ENCODE measurements at regions not wholly inside any gene's neighbourhood (a gene's known extent, or its start where the extent isn't known, plus 50 kb on each side); places are given as distances from the start of the nearest gene placed in this dataset.
A peak's percentile ranks its signal among the peaks of the same experiment; 100 is the strongest.

DNA sequence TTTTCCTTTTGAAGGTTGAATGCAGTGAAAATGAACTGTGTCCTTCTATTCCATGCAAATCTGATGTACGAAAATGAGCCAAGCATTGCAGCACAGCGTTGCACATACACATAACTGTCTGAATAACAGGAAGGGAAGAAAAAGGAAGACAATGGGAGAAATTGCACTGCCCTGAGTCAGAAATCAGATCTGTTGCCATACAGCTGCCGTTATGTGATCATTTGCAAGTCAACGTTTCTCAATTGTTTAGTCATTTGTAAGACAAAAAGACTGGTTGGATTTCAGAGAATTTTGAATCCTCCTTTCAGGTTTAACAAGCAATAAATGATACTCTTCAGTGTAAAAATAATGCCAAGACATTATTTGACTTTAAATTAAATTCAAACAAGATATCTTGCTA is 284.1 kb downstream of the DSEL start:
- no peak for DNase-seq (ENCODE audit: low read depth in 2 of 2)

DNA sequence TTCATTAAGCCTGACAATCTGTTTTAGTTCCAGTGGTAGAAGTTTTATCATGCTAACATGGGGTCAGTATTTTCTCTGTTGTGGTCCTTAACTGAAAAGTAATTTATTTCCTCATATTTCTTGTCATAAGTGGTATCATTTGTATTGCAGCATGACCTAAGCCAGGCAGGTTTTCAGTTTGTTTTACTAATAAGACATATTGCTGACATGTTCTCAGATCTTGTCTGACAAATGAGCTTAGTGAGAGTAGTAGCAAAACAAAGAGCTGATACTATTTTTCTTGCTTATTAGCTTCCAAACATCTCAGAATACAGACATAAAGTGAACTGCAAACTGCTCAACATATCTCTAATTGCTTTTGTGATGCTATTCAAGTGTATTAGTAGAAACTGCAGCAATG is 293.6 kb downstream of the DSEL start:
- no peak for DNase-seq (ENCODE audit: low read depth in 2 of 2)

DNA sequence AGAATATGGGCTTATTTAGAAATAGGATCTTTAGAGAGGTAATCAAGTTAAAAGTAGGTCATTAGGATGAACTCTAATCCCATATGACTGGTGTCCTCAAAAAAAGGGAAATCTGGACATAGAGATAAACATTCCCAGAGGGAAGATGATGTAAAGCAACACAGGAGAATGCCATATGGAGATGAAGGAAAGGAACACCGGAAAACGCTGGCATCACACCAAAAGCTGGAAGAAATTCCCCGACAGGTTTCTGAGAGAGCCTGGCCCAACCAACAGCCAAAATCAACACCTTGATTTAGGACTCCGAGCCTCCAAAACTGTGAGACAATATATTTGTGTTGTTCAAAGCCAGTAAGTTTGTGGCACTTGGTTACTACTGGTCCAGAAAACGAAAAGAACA is 296.7 kb downstream of the DSEL start:
- no peak for DNase-seq (ENCODE audit: low read depth in 2 of 2)

DNA sequence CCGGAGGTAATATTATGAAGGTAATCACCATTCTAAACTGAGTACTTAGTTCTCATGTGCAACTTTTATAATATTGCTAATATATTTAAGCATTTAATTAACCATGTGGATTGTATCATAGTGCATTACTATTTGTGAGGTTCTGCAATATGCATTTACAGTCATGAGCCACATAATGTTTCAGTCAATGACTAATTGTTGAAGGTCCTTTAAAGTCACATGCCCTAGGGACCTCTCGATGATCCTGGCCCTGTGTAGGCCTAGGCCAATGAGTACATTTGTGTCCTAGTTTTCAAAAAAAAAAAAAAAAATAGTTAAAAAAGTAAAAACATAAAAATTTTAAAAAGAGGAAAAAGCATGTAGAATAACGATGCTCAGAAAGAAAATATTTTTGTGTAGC is 298.0 kb downstream of the DSEL start:
- no peak for DNase-seq (ENCODE audit: low read depth in 2 of 2)

DNA sequence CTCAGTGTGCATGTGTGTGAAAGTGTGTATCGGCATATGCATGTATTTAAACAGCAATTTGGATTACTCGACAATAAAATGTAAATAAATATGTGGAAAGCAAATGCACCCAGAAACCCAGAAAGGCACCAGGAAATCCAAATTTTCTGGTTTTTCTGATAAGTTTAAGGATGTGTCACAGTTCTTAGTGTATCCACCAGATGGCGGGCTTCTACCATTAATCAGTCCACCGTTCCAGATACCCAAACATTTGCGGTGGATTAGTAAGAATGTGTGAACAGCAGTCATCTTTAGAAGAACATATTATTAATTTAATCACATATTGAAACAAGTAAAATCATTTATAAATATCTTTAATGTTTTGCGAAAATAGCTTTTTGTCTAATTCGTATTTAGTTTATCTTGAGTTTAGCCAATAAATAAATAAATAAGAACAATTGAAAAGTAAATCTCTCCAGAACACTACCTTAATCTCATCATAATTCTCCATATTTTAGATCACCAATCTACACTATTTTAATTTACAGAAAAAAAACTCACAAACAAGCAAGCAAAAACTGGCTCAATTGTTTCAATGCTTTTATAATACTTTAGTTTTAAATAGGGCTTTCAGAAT is 298.9 kb downstream of the DSEL start:
- peak; percentile 12 to 36 for DNase-seq (ENCODE audit: low read depth in 2 of 2)

DNA sequence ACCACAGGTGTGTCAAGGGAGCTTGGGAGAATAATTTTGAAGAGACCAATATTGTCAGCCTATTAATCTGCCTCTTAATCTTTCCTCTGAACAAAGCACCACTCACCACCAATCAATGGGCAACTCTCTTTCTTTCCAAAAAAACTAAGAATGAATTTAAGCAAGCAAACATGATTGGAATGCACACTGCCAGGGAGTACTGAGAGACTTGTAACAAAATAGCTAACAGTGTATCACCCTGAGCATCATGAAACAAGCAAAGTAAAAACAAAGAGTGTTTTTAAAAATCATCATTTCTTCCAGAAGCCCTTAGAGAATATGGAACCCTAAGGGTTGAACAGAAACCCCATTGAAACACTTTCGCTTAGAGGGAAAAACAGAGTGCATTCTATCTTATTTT is 299.7 kb downstream of the DSEL start:
- DNase-seq (ENCODE audit: low read depth in 2 of 2) = no peak

DNA sequence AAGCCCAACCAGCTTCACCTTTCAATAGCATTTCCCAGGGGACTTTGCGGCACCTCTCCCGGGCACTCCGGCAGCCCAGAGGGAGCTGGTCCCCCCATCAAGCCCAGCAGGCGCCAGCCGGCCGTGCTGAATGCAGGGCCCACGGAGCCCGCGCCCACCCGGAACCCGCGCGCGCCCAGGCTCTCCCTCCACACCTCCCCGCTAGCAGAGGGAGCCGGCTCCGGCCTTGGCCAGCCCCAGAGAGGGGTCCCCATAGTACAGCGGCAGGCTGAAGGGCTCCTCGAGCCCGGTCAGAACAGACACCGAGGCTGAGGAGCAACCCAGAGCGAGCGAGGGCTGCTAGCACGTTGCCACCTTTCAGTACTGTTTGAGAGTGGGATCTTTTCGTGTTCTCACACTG is 300.8 kb downstream of the DSEL start:
- no peak for DNase-seq (ENCODE audit: low read depth in 2 of 2)

DNA sequence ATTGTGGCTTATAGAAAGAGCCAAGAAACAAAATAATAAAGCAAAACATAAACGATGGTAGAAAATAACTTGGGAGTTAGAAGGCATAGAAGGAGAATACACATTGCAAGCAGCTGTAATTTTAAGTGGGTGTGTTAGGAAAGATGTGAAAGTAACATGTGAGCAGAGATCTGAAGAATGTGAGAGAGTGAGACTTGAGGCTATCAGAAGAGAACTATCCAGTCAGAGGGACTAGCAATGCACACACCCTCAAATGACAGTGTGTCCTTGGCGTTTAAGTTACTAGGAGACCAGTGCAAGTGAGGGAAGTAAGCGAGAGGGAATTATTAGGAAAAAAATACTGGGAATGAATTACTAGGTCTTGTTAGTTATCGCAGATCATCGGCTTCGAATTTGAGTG is 304.9 kb downstream of the DSEL start:
- DNase-seq (ENCODE audit: low read depth in 2 of 2) = no peak

DNA sequence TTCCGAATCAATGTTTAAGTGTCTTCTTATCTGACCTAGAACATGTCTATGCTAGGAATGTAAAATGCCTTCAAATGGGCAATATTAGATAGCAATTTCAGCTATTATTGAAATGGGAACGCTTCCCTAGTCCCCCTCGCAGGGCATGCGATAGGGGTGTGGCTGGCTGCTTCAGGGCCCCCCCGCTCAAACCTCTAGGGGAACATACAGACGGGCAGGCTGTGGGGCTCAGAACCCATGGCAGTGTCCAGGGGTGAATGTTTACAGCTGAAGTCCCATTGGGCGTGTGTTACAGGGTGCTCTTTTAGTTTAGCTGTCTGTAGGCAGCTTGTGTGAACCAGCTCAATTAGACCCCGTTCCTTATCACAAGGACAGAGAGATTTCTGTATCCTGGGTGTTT is 315.9 kb downstream of the DSEL start:
- no peak for DNase-seq (ENCODE audit: low read depth in 2 of 2)

DNA sequence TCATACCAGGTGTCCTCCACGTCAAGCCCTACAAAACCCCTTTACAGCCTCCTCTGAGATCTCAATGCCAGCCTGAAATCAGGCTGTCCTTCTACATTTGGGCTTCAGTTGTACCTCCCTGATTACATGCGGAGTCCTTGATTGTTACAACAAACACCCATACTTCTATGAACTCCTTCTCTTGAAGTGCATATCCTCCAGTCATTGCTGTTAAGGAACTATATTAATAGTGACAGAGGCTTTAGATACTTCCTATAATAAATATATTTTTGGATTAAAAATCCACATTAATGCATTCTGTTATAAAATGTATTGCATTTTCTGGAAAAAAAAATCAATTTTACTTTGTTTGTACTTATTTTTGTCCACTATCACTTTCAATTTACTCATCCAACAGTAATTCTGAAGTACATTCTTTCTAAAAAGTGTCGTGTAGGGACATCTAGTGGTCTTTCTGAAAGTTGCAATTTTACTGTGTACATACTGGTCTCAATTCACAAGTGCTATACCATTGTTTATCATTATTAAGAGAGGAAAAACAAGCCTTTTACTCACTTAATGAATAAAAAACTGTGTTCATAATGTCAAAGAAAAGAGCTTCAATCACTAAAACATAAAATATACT is 316.4 kb downstream of the DSEL start:
- DNase-seq (ENCODE audit: low read depth in 2 of 2) = no peak

DNA sequence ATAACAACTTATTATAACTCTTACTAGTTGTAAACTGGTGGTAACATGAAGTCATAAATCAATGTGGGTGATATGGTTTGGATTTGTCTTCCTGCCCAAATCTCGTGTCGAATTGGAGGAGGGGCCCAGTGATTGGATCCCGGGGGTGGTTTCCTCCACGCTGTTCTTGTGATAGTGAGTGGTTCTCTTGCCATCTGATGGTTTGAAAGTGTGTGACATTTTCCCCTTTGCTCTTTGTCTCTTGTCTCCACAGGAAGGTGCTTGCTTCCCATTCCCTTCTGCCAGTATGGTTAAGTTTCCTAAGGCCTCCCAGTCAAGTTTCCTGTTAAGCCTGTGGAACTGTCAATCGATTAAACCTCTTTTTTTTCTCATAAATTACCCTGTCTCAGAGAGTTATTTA is 321.6 kb downstream of the DSEL start:
- DNase-seq (ENCODE audit: low read depth in 2 of 2) = no peak

DNA sequence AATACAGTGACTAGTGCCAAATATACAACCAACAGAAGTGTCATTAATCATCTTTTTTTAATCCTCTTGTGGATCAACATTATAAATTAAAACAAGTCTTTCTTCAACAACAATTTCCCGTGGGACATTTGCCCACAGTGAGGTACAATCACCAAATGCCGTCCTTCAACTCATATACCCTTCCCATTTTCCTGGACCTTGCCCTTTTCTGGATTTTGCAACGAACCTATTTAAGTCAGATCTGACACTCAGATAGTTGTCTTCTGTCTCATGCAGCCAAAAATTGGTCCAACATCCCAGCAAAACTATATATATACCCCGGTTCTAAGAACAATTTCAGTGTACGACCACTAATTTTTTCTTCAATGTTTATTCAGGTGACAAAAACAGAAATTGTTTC is 324.0 kb downstream of the DSEL start:
- DNase-seq (ENCODE audit: low read depth in 2 of 2) = no peak

DNA sequence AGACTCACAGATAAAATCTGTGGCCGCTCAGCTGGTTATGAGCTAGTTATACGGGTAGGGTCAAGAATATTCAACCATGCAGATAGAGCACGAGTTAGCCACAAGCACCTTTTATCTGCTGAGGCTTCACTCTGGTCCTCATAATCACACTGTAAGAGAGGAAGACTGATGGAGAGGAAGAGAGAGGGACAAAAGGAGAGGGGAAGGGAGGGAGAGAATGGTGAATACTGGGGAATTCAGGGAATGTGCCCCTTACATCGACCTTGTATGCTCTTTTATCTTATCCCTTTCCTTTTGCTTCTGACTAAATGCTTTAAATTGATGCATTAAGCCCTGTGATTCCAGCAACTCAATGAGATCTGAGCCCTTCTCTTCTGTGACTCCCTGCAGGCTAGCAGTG is 333.1 kb downstream of the DSEL start:
- no peak for DNase-seq (ENCODE audit: low read depth in 2 of 2)

DNA sequence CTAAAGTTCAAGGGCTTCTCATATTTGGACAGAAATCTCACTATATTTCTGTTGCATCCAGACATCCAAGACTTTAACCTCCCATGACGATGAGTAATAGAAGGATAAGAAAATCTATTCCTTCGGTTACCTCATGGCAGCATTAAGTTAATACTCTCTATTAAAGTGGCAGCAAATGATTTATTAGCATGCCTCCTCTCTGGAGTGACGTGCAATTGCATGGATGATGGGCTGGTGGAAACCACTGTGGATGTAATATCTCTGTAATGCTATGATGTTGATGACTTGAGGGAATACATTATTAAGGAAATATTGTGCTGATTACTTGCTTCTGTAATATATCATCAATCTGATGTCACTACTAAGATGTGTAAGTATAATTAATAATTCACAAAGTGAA is 336.8 kb downstream of the DSEL start:
- no peak for DNase-seq (ENCODE audit: low read depth in 2 of 2)

DNA sequence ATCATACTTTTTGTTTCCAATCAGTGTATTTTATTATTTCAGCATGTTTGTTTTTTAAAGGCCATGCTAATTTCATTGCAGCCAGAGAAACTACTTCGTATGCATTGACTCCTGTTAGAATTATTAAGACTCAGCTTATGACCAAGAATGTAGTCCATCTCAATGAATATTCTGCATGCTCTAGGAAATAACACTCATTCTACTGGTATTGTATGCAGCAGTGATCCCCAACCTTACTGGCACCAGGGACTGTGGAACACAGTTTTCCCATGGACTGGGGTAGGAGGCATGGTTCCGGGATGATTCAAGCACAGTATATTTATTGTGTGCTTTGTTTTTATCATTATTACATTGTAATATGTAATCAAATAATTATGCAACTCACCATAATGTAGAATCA is 356.9 kb downstream of the DSEL start:
- no peak for DNase-seq (ENCODE audit: low read depth in 2 of 2)

DNA sequence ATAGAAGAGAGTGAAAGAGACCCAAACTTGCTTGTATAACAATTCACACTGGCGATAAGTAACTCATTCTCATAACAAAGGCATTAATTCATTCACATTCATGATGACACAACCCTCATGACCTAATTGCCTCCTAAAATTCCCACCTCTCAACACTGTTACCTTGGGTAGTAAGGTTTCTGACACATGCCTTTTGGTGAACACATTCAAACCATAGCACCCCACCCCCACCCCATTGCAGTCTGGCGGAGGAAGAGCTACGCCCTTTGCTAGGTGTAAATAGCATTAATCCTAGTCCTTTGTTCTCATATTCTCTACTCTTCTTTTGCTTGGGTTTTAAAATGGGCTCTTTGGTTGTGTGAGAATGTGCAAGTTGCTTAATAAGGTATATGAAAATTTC is 361.5 kb downstream of the DSEL start:
- no peak for DNase-seq (ENCODE audit: low read depth in 2 of 2)

DNA sequence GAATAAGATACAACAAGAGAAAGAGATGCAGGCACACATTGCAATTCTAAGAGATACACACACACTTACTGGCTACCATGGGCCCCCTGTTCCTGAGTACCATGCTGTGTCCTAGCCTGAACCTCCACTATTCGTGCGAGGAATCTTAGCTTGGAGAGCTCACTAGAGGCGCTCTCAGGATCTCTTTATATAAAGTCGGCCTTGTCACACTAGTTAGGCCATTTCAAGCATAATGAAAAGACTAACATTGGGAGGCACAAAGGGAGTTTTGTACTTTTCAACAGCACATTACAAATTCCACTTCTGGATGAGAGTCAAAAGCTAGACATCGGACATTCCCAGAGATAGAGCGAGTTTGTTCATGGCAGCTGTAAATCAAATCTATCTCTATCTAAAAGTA is 365.2 kb downstream of the DSEL start:
- no peak for DNase-seq (ENCODE audit: low read depth in 2 of 2)

DNA sequence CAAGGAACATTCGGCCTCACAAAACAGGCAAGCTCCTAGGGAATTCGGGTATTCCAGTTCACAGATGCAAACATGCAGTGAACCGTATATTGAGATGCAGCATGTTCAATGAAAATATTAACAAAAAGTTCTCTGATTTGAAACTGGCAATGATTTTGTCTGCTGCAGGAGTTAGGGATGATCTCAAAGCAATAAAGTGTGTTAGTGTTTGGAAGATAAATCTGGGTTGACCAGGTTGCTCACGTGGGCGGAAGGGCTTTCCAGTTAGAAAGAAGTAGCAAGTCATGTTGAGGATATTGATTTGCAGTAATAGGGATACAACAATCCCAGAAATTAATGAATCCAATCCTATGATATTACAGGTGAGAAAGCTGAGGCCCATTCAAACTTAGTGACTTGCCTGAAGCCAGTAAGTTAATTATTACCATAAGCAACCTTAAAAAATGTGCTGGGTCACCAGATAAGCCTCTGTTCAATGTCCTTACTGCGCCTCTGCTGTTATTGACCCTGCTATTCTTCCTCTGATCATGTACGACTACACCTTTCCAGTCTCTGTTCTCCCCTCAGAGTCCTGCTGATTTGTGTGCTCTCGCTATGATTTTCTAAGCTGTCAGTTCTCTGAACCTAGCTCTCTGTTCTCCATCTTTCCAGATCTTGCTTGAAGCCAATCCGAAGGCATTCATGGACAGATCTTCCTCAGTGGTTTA is 370.8 kb downstream of the DSEL start:
- no peak for DNase-seq (ENCODE audit: low read depth in 2 of 2)

DNA sequence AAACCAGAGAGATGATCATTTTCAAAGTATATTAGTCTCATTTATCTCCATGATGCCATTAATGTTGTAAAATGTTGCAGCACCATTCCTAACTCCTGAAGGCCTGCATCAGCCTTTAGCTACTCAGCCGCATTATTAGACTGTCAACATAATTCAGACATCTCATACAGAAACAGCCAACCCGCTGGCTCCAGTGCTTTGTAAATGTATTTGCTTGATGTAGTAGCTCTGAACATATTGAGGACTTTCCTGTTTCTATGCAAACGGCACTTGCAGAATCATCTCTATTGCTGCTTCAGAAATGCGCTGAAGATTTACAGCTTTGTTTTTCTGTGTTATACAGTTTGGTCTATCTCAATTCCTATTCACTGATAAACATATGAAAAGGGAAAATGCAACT is 372.2 kb downstream of the DSEL start:
- no peak for DNase-seq (ENCODE audit: low read depth in 2 of 2)

DNA sequence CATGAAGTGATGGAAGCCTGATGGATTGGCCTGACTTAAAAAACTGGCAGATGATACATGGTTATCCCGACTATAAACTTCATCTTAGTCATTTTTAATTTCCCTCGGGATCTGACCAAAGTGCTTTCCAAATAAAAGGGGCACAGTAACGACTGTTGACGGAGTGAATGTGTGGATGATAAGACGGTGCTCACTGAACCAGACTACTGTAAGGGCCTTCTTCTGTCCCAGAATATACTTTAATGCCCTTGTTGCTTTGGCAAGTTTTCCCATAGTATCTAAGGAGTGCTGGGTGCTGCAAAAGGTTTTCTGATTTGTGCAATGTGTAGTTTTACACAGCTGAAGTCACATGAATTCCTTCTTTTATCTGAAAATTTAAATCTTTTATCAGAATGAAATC is 373.5 kb downstream of the DSEL start:
- no peak for DNase-seq (ENCODE audit: low read depth in 2 of 2)

DNA sequence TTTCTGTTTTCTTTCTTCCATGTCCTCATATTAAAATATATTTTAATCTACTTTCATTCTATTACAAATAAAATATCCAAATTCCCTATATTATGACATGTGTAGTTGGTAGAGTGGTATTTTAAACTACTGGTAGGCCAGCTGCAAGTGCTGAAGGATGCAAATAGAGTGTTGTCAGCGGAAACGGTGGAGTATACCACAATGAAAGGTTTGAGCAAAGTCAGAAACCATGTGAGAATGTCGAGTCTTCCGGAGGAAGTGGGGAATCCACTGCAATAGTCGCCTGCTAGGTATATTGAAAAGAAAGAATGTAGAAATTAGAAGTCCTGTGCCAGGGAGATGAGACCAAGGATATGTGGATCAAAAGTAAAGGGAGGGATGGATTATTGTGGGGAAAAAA is 373.9 kb downstream of the DSEL start:
- DNase-seq (ENCODE audit: low read depth in 2 of 2) = no peak

DNA sequence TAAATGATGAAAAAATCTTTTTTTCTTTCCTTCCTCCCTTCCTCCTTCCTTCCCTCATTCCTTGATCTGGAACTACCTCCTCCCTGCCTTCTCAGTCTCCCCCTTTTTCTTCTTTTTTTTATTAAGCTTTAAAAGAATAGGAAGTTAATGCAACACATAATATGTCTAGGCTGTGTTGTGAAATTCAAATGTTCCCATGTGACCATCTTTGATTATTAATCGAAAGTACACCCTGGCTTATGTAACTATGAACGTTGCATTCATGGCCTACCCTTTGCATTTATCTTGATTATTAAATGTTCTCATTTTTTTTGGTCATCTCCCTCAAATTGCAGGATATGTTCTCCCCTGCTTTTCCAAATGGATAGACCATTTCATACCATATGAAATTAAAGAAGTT is 376.0 kb downstream of the DSEL start:
- DNase-seq (ENCODE audit: low read depth in 2 of 2) = no peak

DNA sequence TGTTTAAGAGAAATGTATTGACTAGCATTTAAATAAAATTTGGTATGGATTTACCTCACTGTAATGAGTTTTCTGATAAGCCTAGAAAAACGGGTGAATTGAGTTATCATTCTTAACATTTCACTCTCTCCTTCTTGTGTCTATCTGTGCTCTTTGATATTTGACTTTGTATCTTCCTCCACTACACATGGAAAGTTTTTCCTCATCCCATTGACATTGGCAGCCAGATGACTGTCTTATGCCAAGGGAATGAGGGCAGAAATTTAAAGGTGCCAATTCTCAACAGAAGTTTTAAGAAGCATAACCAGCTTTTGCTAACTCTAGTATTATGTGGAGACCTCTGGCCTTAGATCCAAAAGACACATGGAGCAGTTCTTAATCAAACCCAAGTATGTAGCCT is 376.6 kb downstream of the DSEL start:
- no peak for DNase-seq (ENCODE audit: low read depth in 2 of 2)

DNA sequence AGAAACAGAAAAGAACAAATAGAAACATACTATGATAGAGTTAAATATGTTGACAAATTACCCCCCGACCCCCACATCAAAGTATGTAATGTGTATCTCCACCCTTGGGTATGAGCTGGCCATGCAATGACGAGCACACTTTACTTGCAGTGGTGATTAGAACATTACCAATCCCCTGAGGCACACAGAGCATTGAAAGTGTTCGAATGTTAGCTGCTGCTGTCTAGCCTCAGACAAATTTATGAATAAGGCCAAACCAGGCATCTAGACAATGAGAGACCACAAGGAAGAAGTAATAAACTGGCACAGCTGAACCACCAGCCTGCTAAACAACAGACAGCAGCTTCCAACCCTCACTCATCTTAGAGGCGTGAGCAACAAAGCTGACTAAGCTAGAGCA is 380.5 kb downstream of the DSEL start:
- no peak for DNase-seq (ENCODE audit: low read depth in 2 of 2)
